ENCODE measurements at regions not wholly inside any gene's neighbourhood (a gene's known extent, or its start where the extent isn't known, plus 50 kb on each side); places are given as distances from the start of the nearest gene placed in this dataset.

- Histone ChIP-seq H3K4me1 (no peaks in the 10 kb centered on the region), H3K9me3 (no peaks in the 10 kb centered on the region), H3K4me3 (no peak overlapping the region), H3K27me3 (no peaks in the 10 kb centered on the region), H3K27ac (no peak overlapping the region), H3K36me3 (no peaks in the 10 kb centered on the region)
- DNase-seq = no peak
- TF ChIP-seq CTCF (IDR thresholded peaks at IDR 0.05) (no peak), POLR2A (IDR thresholded peaks at IDR 0.05) (no peak)
Observed at GRCh38 chr4:28827866-28828265, 1892.3 kb upstream of the PCDH7 start.

- Histone ChIP-seq H3K36me3 (no peaks in the 10 kb centered on the region), H3K27ac (no peak overlapping the region), H3K27me3 (no peaks in the 10 kb centered on the region), H3K9me3 (no peaks in the 10 kb centered on the region), H3K4me1 (no peaks in the 10 kb centered on the region), H3K4me3 (no peak overlapping the region)
- TF ChIP-seq CTCF (IDR thresholded peaks at IDR 0.05) (no peak), POLR2A (IDR thresholded peaks at IDR 0.05) (no peak)
- no peak for DNase-seq
Observed at GRCh38 chr4:28831867-28832266, 1888.3 kb upstream of the PCDH7 start.

- no peak for DNase-seq
- no peaks in the 10 kb centered on the region for H3K4me1 ChIP-seq
Observed at GRCh38 chr4:28832444-28832843, 1887.7 kb upstream of the PCDH7 start.

GRCh38 chr4:28834120-28834519 lies 1886.0 kb upstream of the PCDH7 start:
- no peaks in the 10 kb centered on the region for H3K27me3 ChIP-seq
- H3K27ac ChIP-seq = no peak overlapping the region
- DNase-seq = no peak
- H3K9me3 ChIP-seq = no peaks in the 10 kb centered on the region
- H3K4me3 ChIP-seq = no peak overlapping the region
- no peak for TF ChIP-seq POLR2A (IDR thresholded peaks at IDR 0.05)
- TF ChIP-seq CTCF (IDR thresholded peaks at IDR 0.05) = no peak
- no peaks in the 10 kb centered on the region for H3K4me1 ChIP-seq
- no peaks in the 10 kb centered on the region for H3K36me3 ChIP-seq

More at GRCh38 chr4:28832444-28832843, 1887.7 kb upstream of the PCDH7 start:
- H3K27me3 ChIP-seq = no peaks in the 10 kb centered on the region
- TF ChIP-seq CTCF (IDR thresholded peaks at IDR 0.05) (no peak), POLR2A (IDR thresholded peaks at IDR 0.05) (no peak)
- H3K27ac ChIP-seq = no peak overlapping the region
- no peaks in the 10 kb centered on the region for H3K9me3 ChIP-seq
- no peak overlapping the region for H3K4me3 ChIP-seq
- no peaks in the 10 kb centered on the region for H3K36me3 ChIP-seq

GRCh38 chr4:28835501-28835900 lies 1884.7 kb upstream of the PCDH7 start:
- no peaks in the 10 kb centered on the region for H3K36me3 ChIP-seq
- H3K4me3 ChIP-seq = no peak overlapping the region
- H3K27me3 ChIP-seq = no peaks in the 10 kb centered on the region
- no peaks in the 10 kb centered on the region for H3K9me3 ChIP-seq
- TF ChIP-seq CTCF (IDR thresholded peaks at IDR 0.05) = no peak
- TF ChIP-seq POLR2A (IDR thresholded peaks at IDR 0.05) = no peak
- H3K27ac ChIP-seq = no peak overlapping the region
- no peak for DNase-seq
- H3K4me1 ChIP-seq = no peaks in the 10 kb centered on the region

GRCh38 chr4:28842271-28842670 lies 1877.9 kb upstream of the PCDH7 start:
- Histone ChIP-seq H3K9me3 (no peaks in the 10 kb centered on the region), H3K4me3 (no peak overlapping the region)

More at GRCh38 chr4:28842271-28842670, 1877.9 kb upstream of the PCDH7 start:
- no peaks in the 10 kb centered on the region for H3K4me1 ChIP-seq
- no peak for DNase-seq
- no peak overlapping the region for H3K27ac ChIP-seq
- no peaks in the 10 kb centered on the region for H3K36me3 ChIP-seq
- TF ChIP-seq CTCF (IDR thresholded peaks at IDR 0.05) = no peak
- no peak for TF ChIP-seq POLR2A (IDR thresholded peaks at IDR 0.05)
- H3K27me3 ChIP-seq = no peaks in the 10 kb centered on the region
